K562 (cell line): ENCODE measurements at regions not wholly inside any gene's neighbourhood (a gene's known extent, or its start where the extent isn't known, plus 50 kb on each side); places are given as distances from the start of the nearest gene placed in this dataset.
"Not testable (repeated sequence)": the region's sequence is repeated elsewhere in the genome, so short reads cannot be mapped to it uniquely, and the experiment has no call there.

Experiments used
- ATAC-seq: fragments of 200-7000 bp; cut with Tn5 transposase; 3 replicates; pipeline ENCODE4 v1.9.1; 2020; ENCODE audit warnings: moderate library complexity
- BruUV-seq: library from RNA; stranded (reverse); fragments of 400-500 nt; replicated peaks from 2 replicates; lab custom pipeline; 2021; lab: Mats Ljungman, UMichigan
- CTCF ChIA-PET: fragments of 300-600 bp; formaldehyde crosslinking; extraction: SDS; loops from one replicate; lab custom pipeline; 2021; ENCODE audit warnings: low intra/inter-chr PET ratio; lab: Yijun Ruan, JAX
- POLR2A ChIA-PET: fragments of 300-600, 350-650 bp; sonication (Branson Sonifier 250); formaldehyde crosslinking; extraction: SDS; loops from one replicate; lab custom pipeline; 2021; ENCODE audit warnings: antibody characterized with exemption, inconsistent platforms; lab: Yijun Ruan, JAX
- DNase-seq, 4 experiments: peaks; one replicate each; pipeline versions ENCODE4 v3.0.0 to v3.0.0-alpha.2; 2011 to 2018; ENCODE audit warnings: low spot score in 3 of 4, mixed read lengths in 3 of 4; ENCODE audit errors: extremely low read depth in 1 of 4
- FAIRE-seq: peaks from 2 replicates; lab custom pipeline; 2011; peaks lifted over from hg19 to GRCh38; lab: Jason Lieb, UNC
- H2AFZ ChIP-seq: 2 replicates; pipeline ENCODE4 v1.6.0; 2011; ENCODE audit warnings: low read depth, low read length, control low read depth, inconsistent platforms
- H3K27ac ChIP-seq: fragments of 200-600 bp; 3 replicates; pipeline ENCODE4 v1.8.0; 2011; ENCODE audit warnings: low read depth, mild to moderate bottlenecking, control low read depth, inconsistent platforms, low read length, moderate library complexity, mixed read lengths; ENCODE audit errors: extremely low read depth
- H3K27me3 ChIP-seq, 2 experiments: fragments of 300-600 bp in 1 of 2; 2 replicates in 1 of 2; 3 replicates in 1 of 2; pipeline versions ENCODE4 v1.6.0 to v1.8.0; 2011; ENCODE audit warnings: inconsistent platforms in 2 of 2, low read length in 2 of 2, mild to moderate bottlenecking in 1 of 2, mixed read lengths in 1 of 2, moderate library complexity in 1 of 2; ENCODE audit not compliant: control insufficient read depth in 2 of 2, insufficient read depth in 2 of 2
- H3K36me3 ChIP-seq: fragments of 300-600 bp; 3 replicates; pipeline ENCODE4 v1.8.0; 2011; ENCODE audit warnings: mild to moderate bottlenecking, low read length, inconsistent platforms; ENCODE audit not compliant: control insufficient read depth, insufficient read depth
- H3K4me1 ChIP-seq, 2 experiments: fragments of 200-600 bp in 1 of 2; replicated peaks in 1 of 2; 2 replicates in 1 of 2; 3 replicates in 1 of 2; pipeline versions ENCODE4 v1.5.1 to v1.8.0; 2011; ENCODE audit warnings: inconsistent platforms in 2 of 2, low read length in 2 of 2, mild to moderate bottlenecking in 1 of 2, mixed read lengths in 1 of 2, moderate library complexity in 1 of 2; ENCODE audit not compliant: control insufficient read depth in 2 of 2, insufficient read depth in 2 of 2
- H3K4me2 ChIP-seq: 2 replicates; pipeline ENCODE4 v1.6.1; 2011; ENCODE audit warnings: low read length, control low read depth, inconsistent platforms, mixed read lengths; ENCODE audit not compliant: insufficient read depth
- H3K4me3 ChIP-seq: fragments of 200-600 bp; sonication (generic), shearing (Covaris generic); 2 replicates; pipeline ENCODE4 v1.5.1; 2016; ENCODE audit warnings: control low read depth, inconsistent platforms
- H3K79me2 ChIP-seq: fragments of 200-600 bp; 3 replicates; pipeline ENCODE4 v1.8.0; 2011; ENCODE audit warnings: low read length, inconsistent platforms; ENCODE audit not compliant: control insufficient read depth, insufficient read depth
- H3K9ac ChIP-seq, 2 experiments: 2 replicates each; pipeline versions ENCODE4 v1.6.0 to v1.6.1; 2011; ENCODE audit warnings: low read depth in 2 of 2, low read length in 2 of 2, control low read depth in 1 of 2, inconsistent platforms in 1 of 2, mild to moderate bottlenecking in 1 of 2, mixed read lengths in 1 of 2; ENCODE audit not compliant: insufficient read depth in 1 of 2
- H3K9me1 ChIP-seq: one replicate; pipeline ENCODE4 v1.6.0; 2011; ENCODE audit warnings: inconsistent platforms, mild to moderate bottlenecking, low read length, moderate library complexity; ENCODE audit not compliant: control insufficient read depth, insufficient read depth
- H3K9me3 ChIP-seq: replicated peaks from 2 replicates; pipeline ENCODE4 v1.5.1; 2011; ENCODE audit warnings: low read depth, low read length, inconsistent platforms; ENCODE audit not compliant: control insufficient read depth, insufficient read depth
- H4K20me1 ChIP-seq: replicated peaks from 2 replicates; pipeline ENCODE4 v1.6.1; 2011; ENCODE audit warnings: low read length, inconsistent platforms, mixed read lengths; ENCODE audit not compliant: control insufficient read depth, insufficient read depth
- CEBPB ChIP-seq: fragments of 450-650 bp; IDR thresholded peaks from 2 replicates; pipeline ENCODE4 v1.6.1; 2016; ENCODE audit warnings: missing genetic modification characterization, missing compliant biosample characterization
- CEBPG ChIP-seq, 3 experiments: fragments of 200-800 bp in 1 of 3; sonication (Bioruptor generic) in 1 of 3; sonication (generic) in 1 of 3; formaldehyde crosslinking in 1 of 3; IDR thresholded peaks in 2 of 3; conservative IDR thresholded peaks in 1 of 3; 2 replicates each; pipeline versions ENCODE4 v1.6.1 to v1.8.0; 2016 to 2022; ENCODE audit warnings: missing compliant biosample characterization in 2 of 3, missing genetic modification characterization in 2 of 3, mild to moderate bottlenecking in 1 of 3, missing genetic modification reagents in 1 of 3
- FOXA3 ChIP-seq, 2 experiments: fragments of 450-650 bp in 1 of 2; sonication (generic) in 1 of 2; formaldehyde crosslinking; IDR thresholded peaks in 1 of 2; conservative IDR thresholded peaks in 1 of 2; 2 replicates each; pipeline versions ENCODE4 v1.4.0 to v1.8.0; 2020 to 2022; ENCODE audit warnings: mild to moderate bottlenecking in 2 of 2, missing genetic modification reagents in 1 of 2
- GATAD2A ChIP-seq: fragments of 450-650 bp; IDR thresholded peaks from 2 replicates; pipeline ENCODE4 v1.6.1; 2017
- MGA ChIP-seq: fragments of 450-650 bp; IDR thresholded peaks from 2 replicates; pipeline ENCODE4 v1.6.1; 2016; ENCODE audit warnings: mild to moderate bottlenecking, moderate library complexity
- NKRF ChIP-seq: fragments of 450-650 bp; IDR thresholded peaks from 2 replicates; pipeline ENCODE4 v1.6.1; 2016; ENCODE audit warnings: borderline replicate concordance
- WGBS: fragments of 100-300 bp; shearing (Covaris generic); methylation state at CpG from one replicate; pipeline ENCODE4 v1.1.6; 2016; ENCODE audit warnings: low coverage, mixed read lengths; ENCODE audit not compliant: insufficient coverage; ENCODE audit errors: missing lambda C conversion rate; 5-methylcytosine and 5-hydroxymethylcytosine counted together
- in situ Hi-C: fragments of 300-500 bp; cut with MboI; formaldehyde crosslinking; loops from 4 replicates; pipeline ENCODE4 v1.15.0; 2018; ENCODE audit warnings: inconsistent platforms, mixed read lengths
- intact Hi-C: fragments of 100-400 bp; cut with micrococcal nuclease; formaldehyde crosslinking; loops from 2 replicates; pipeline ENCODE4 v1.14.2; 2022

GRCh38 chr6:26957399-26958127, 289.9 kb upstream of the PRSS16 start:
- Histone ChIP-seq H2AFZ (peak overlapping the region; percentile 85), H3K79me2 (peaks cover 17% of the 10 kb centered on the region), H3K4me2 (peak overlapping the region; percentile 88), H3K9ac (peak overlapping the region in 1 of 2 experiments; percentile 65; a peak in 2 of 4 replicates), H3K27ac (peak overlapping the region; percentile 86), H3K4me3 (peak overlapping the region; percentile 52)
- ATAC-seq; H3K27me3 ChIP-seq; H4K20me1 ChIP-seq; H3K9me1 ChIP-seq; H3K9me3 ChIP-seq; intact Hi-C loops; CTCF ChIA-PET; H3K36me3 ChIP-seq; FAIRE-seq; in situ Hi-C loops; POLR2A ChIA-PET; H3K4me1 ChIP-seq; TF ChIP-seq CEBPG (CRISPR knock-in tag; IDR thresholded peaks at IDR 0.05): not testable (repeated sequence)
- TSS peak; percentile 85 for BruUV-seq
- 0% methylated on average over 6 of the region's 6 CpGs for WGBS
- peak; percentile 69; the same call in 1 of the 2 replicates for TF ChIP-seq CEBPB (tag)
- TF ChIP-seq CEBPG (tag; conservative IDR thresholded peaks at IDR 0.05 in 1 of 2, IDR thresholded peaks at IDR 0.05 in 1 of 2): 0 out of 4 replicates have a peak, but pooled peaks of 1 of the 2 experiments have one; percentile 30
- TF ChIP-seq MGA: 0 out of 2 replicates have a peak, but pooled peaks have one; percentile 16
- 0 out of 2 replicates have a peak, but pooled peaks have one; percentile 44 for TF ChIP-seq GATAD2A
- peak; percentile 31 to 96; a peak in 3 of 4 replicates for TF ChIP-seq FOXA3 (CRISPR knock-in tag; conservative IDR thresholded peaks at IDR 0.05 in 1 of 2, IDR thresholded peaks at IDR 0.05 in 1 of 2)
- TF ChIP-seq NKRF: peak; percentile 36; the same call in 1 of the 2 replicates
- DNase-seq: peak in 3 of 4 experiments; percentile 8 to 41 (median 15)
